ENCODE measurements at regions not wholly inside any gene's neighbourhood (a gene's known extent, or its start where the extent isn't known, plus 50 kb on each side); places are given as distances from the start of the nearest gene placed in this dataset.

DNA sequence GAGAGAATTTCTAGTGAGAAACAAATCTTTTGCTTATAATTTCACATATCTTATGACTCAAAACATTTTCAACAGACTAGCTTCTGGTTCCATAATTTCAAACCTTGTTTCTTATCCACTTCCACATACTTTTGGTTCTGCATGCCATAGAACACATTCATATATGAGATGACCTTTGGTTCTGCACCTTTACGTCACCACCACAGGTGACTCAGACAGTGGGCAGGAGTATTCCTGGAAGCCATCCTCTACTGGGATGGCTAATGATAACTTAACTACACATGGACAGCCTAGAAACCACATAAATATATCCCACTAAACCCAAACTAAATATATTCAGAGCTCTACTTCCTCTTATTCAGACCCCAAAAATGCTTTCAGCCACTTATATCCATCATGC is 133.3 kb downstream of the DCK start:
- TF ChIP-seq POLR2A (IDR thresholded peaks at IDR 0.05; ENCODE audit: low read length) (no peak), GATA1 (IDR thresholded peaks at IDR 0.05; ENCODE audit: low read depth, low read length) (no peak)
